ENCODE measurements at regions not wholly inside any gene's neighbourhood (a gene's known extent, or its start where the extent isn't known, plus 50 kb on each side); places are given as distances from the start of the nearest gene placed in this dataset.
"Not testable (repeated sequence)": the region's sequence is repeated elsewhere in the genome, so short reads cannot be mapped to it uniquely, and the experiment has no call there.

GRCh38 chr2:224167781-224168180 is 128.7 kb upstream of the SERPINE2 start:
- not testable (repeated sequence) for TF ChIP-seq EZH2 (IDR thresholded peaks at IDR 0.05; ENCODE audit: borderline replicate concordance, insufficient read depth, low read length, poor library complexity, severe bottlenecking); CTCF (IDR thresholded peaks at IDR 0.05; ENCODE audit: poor library complexity, severe bottlenecking); RAD21 (conservative IDR thresholded peaks at IDR 0.05)

Measured in neural cell (in vitro differentiated cells).